SK-N-SH treated with all-trans-retinoic acid at 6 μM for 48 hours (cell line): ENCODE measurements at regions not wholly inside any gene's neighbourhood (a gene's known extent, or its start where the extent isn't known, plus 50 kb on each side); places are given as distances from the start of the nearest gene placed in this dataset.
"Not testable (repeated sequence)": the region's sequence is repeated elsewhere in the genome, so short reads cannot be mapped to it uniquely, and the experiment has no call there.

ENCODE experiments used
- ARNTL ChIP-seq: fragments of 450-650 bp; formaldehyde crosslinking; IDR thresholded peaks from 2 replicates; pipeline ENCODE4 v1.5.0; 2020; ENCODE audit warnings: low read depth, mild to moderate bottlenecking, moderate library complexity, borderline replicate concordance
- BACH2 ChIP-seq: fragments of 250-450 bp; sonication (Bioruptor Pico); IDR thresholded peaks from 2 replicates; pipeline ENCODE4 v1.9.0; 2021; ENCODE audit warnings: mild to moderate bottlenecking, borderline replicate concordance
- CREB5 ChIP-seq: fragments of 250-450 bp; sonication (Bioruptor Pico); IDR thresholded peaks from 2 replicates; pipeline ENCODE4 v1.5.1; 2020; ENCODE audit warnings: low read depth, mild to moderate bottlenecking, moderate library complexity
- GLIS3 ChIP-seq: fragments of 250-450 bp; sonication (Bioruptor Pico); IDR thresholded peaks from 2 replicates; pipeline ENCODE4 v1.5.0; 2020; ENCODE audit warnings: mild to moderate bottlenecking, moderate library complexity
- PPARA ChIP-seq: fragments of 250-450 bp; sonication (Bioruptor Pico); IDR thresholded peaks from 2 replicates; pipeline ENCODE4 v1.5.0; 2020; ENCODE audit warnings: mild to moderate bottlenecking, borderline replicate concordance
- RARB ChIP-seq: fragments of 250-450 bp; sonication (Bioruptor Pico); IDR thresholded peaks from 2 replicates; pipeline ENCODE4 v1.8.0; 2021; ENCODE audit warnings: mild to moderate bottlenecking, moderate library complexity
- SNAI2 ChIP-seq: fragments of 250-450 bp; sonication (Bioruptor Pico); IDR thresholded peaks from 2 replicates; pipeline ENCODE4 v1.5.0; 2020; ENCODE audit warnings: mild to moderate bottlenecking, moderate library complexity
- ZNF8 ChIP-seq: fragments of 450-650 bp; formaldehyde crosslinking; IDR thresholded peaks from 2 replicates; pipeline ENCODE4 v1.5.0; 2020; ENCODE audit warnings: mild to moderate bottlenecking, moderate library complexity

- not testable (repeated sequence) for TF ChIP-seq CREB5; PPARA; SNAI2 (CRISPR knock-in tag); ARNTL; GLIS3 (CRISPR knock-in tag); RARB (CRISPR knock-in tag); ZNF8 (CRISPR knock-in tag); BACH2
These were observed 127.0 kb downstream of the TMX1 start for GRCh38 chr14:51366866-51367599.
